Activated CD8-positive, alpha-beta T cell treated with anti-CD3 and anti-CD28 coated beads for 36 hours (primary cell): ENCODE measurements at regions not wholly inside any gene's neighbourhood (a gene's known extent, or its start where the extent isn't known, plus 50 kb on each side); places are given as distances from the start of the nearest gene placed in this dataset.
A peak's percentile ranks its signal among the peaks of the same experiment; 100 is the strongest.
"Not testable (repeated sequence)": the region's sequence is repeated elsewhere in the genome, so short reads cannot be mapped to it uniquely, and the experiment has no call there.

Experiments
- ATAC-seq: fragments of 200-7000 bp; cut with Tn5 transposase; one replicate; pipeline ENCODE4 v1.10.0; 2021; ENCODE audit warnings: mild to moderate bottlenecking, moderate library complexity
- CTCF ChIA-PET: fragments of 350-600 bp; sonication (Branson Sonifier 250); formaldehyde crosslinking; loops from one replicate; lab custom pipeline; 2021; ENCODE audit warnings: antibody characterized with exemption; lab: Charles Lee
- POLR2A ChIA-PET: fragments of 350-600 bp; sonication (Branson Sonifier 250); formaldehyde crosslinking; loops from one replicate; lab custom pipeline; 2021; ENCODE audit warnings: antibody characterized with exemption; lab: Charles Lee
- DNase-seq: peaks from one replicate; pipeline ENCODE4 v3.0.0-alpha.2; 2020
- H3K27ac Mint-ChIP-seq: one replicate; pipeline ENCODE4 v1.8.0; 2021; ENCODE audit warnings: mild to moderate bottlenecking, mixed read lengths
- H3K27me3 Mint-ChIP-seq: one replicate; pipeline ENCODE4 v1.8.0; 2021; ENCODE audit warnings: mixed read lengths
- H3K36me3 Mint-ChIP-seq: one replicate; pipeline ENCODE4 v1.8.0; 2021; ENCODE audit warnings: low read depth, mixed read lengths
- H3K4me1 Mint-ChIP-seq: one replicate; pipeline ENCODE4 v1.8.0; 2021; ENCODE audit warnings: low read depth, mixed read lengths
- H3K4me3 Mint-ChIP-seq: one replicate; pipeline ENCODE4 v1.8.0; 2021; ENCODE audit warnings: mild to moderate bottlenecking, moderate library complexity, mixed read lengths
- H3K9me3 Mint-ChIP-seq: one replicate; pipeline ENCODE4 v1.8.0; 2021; ENCODE audit warnings: mixed read lengths
- intact Hi-C: fragments of 100-400 bp; cut with micrococcal nuclease; formaldehyde crosslinking; loops from one replicate; pipeline ENCODE4 v1.10.0; 2022
- TF ChIP-seq, protein P1 (sequence below): fragments of 200-600 bp; IDR thresholded peaks from one replicate; pipeline ENCODE4 v1.8.0; 2022; ENCODE audit warnings: antibody characterized with exemption, mild to moderate bottlenecking

DNA sequence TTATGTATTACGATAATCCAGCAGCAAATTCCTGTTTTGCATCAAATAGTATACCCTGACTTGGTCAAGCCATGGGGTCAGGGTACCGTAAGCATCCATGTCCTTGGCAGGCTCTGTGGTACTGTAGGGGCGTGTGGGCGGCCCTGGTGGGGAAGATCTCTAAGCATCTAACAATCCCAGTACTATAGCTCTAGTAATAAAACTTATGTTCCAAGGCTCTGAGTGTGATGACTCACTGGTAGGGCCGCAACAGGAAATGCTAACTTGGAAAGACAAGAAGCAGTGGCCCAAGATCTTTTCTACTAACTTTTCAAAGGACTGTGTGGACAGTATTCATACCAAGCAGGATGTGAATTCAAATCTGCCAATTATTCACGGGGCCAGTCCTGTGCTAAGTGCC is 63.8 kb downstream of the CLEC18A start:
- H3K4me3 Mint-ChIP-seq, DNase-seq, ATAC-seq, H3K27ac Mint-ChIP-seq, H3K9me3 Mint-ChIP-seq, POLR2A ChIA-PET, H3K27me3 Mint-ChIP-seq, intact Hi-C loops, H3K36me3 Mint-ChIP-seq, CTCF ChIA-PET, H3K4me1 Mint-ChIP-seq: not testable (repeated sequence)

DNA sequence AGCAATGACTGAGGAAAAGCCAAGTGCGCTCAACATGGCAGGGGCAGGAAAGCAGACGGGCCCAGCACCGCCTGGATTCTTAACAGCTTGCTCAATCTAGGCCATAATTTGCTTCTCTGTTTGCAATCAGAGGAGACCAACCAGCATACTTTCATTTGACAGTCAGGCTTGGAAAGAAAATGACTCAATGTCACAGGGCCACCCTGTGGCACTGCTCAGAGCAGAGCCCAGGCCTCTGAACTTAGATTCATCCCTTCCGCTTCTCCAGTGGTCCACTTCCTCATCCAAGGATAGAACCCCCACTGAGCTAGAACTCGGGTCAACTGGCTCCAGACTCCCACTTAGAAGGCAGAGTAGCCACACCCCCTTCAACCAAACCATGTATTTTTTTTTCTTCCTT is 65.6 kb downstream of the CLEC18A start:
- H3K27me3 Mint-ChIP-seq, intact Hi-C loops, H3K9me3 Mint-ChIP-seq, H3K27ac Mint-ChIP-seq, DNase-seq, H3K4me3 Mint-ChIP-seq, H3K4me1 Mint-ChIP-seq, ATAC-seq, CTCF ChIA-PET, POLR2A ChIA-PET: not testable (repeated sequence)
- H3K36me3 Mint-ChIP-seq, result peaks cover 10% of the 10 kb centered on the region

DNA sequence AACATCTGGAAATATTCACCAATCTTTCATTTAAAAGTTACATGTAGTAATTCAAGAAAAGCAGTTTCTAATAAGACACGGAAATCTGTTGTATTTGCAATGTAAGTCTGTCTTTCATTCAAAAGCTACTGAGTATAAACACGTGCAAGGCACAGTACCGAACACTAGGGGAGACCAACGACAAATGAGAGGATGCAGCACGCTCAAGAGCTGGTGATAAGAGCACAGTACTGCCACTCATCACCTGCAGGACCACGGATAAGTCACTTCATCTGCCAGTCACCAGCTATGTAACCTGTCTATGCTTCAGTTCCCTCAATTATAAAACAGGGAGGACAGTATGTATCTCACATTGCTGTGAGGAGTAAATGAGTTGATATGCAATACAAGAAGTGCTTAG is 67.1 kb downstream of the CLEC18A start:
- H3K36me3 Mint-ChIP-seq, result peaks cover 10% of the 10 kb centered on the region
- CTCF ChIA-PET, result no interaction called here
- no peaks in the 10 kb centered on the region for H3K4me1 Mint-ChIP-seq
- no peak overlapping the region for H3K27ac Mint-ChIP-seq
- peak; percentile 100 for ATAC-seq
- H3K27me3 Mint-ChIP-seq, result no peaks in the 10 kb centered on the region
- no peaks in the 10 kb centered on the region for H3K9me3 Mint-ChIP-seq
- TF ChIP-seq, protein P1, sequence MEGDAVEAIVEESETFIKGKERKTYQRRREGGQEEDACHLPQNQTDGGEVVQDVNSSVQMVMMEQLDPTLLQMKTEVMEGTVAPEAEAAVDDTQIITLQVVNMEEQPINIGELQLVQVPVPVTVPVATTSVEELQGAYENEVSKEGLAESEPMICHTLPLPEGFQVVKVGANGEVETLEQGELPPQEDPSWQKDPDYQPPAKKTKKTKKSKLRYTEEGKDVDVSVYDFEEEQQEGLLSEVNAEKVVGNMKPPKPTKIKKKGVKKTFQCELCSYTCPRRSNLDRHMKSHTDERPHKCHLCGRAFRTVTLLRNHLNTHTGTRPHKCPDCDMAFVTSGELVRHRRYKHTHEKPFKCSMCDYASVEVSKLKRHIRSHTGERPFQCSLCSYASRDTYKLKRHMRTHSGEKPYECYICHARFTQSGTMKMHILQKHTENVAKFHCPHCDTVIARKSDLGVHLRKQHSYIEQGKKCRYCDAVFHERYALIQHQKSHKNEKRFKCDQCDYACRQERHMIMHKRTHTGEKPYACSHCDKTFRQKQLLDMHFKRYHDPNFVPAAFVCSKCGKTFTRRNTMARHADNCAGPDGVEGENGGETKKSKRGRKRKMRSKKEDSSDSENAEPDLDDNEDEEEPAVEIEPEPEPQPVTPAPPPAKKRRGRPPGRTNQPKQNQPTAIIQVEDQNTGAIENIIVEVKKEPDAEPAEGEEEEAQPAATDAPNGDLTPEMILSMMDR, result peak; percentile 27
- H3K4me3 Mint-ChIP-seq, result no peak overlapping the region
- intact Hi-C loops, result no loop called here
- POLR2A ChIA-PET, result interaction anchor here (0.6 kb wide), 1 partner anchor 662 kb away, joined by 3 read pairs; no protein-coding TSS in a partner anchor
- DNase-seq, result peak; percentile 62

DNA sequence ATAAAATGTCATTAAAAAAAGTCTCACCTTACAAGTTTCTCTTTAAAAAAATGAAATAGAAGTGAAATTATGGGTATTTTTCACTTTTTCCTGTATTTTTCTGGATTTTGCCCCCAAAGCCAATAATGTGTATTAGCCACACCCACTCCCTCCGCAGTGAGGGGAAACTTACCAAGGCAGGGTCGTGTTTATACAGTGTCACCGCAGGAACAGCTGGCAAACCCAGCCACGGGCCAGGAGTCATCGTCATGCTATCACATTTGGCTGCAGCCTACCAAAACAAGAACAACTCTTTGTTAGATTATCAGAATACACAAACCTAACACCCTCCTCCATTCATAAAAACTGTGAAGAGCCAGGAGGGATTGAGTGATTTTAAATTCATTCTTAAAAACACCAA is 72.1 kb downstream of the CLEC18A start:
- H3K4me3 Mint-ChIP-seq, ATAC-seq, H3K27me3 Mint-ChIP-seq, POLR2A ChIA-PET, H3K27ac Mint-ChIP-seq, DNase-seq, H3K9me3 Mint-ChIP-seq, CTCF ChIA-PET, intact Hi-C loops: not testable (repeated sequence)
- Mint-ChIP-seq H3K36me3 (peaks cover 23% of the 10 kb centered on the region), H3K4me1 (peaks cover 16% of the 10 kb centered on the region)

DNA sequence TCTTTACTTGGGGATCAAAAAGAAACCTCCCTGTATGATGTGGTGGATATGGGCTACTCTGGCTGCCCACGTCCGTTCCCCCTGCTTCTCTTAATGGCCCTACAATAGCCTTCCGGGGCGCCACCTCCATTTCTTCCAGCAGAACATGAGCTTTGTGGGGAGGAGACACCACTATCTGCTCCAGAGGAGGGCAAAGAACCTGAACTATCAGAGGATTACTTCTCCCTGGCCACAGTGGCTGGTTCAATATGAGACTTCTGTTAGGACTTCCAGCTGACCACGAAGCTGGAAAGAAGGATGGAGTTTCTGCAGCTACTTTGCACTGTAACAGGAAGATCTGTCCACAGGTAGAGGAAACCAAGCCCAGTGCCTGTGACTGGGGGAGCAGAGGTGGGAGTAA is 72.8 kb downstream of the CLEC18A start:
- H3K27me3 Mint-ChIP-seq, intact Hi-C loops, H3K4me3 Mint-ChIP-seq, DNase-seq, H3K9me3 Mint-ChIP-seq, POLR2A ChIA-PET, H3K27ac Mint-ChIP-seq, CTCF ChIA-PET, ATAC-seq: not testable (repeated sequence)
- peaks cover 16% of the 10 kb centered on the region for H3K4me1 Mint-ChIP-seq
- peaks cover 23% of the 10 kb centered on the region for H3K36me3 Mint-ChIP-seq

DNA sequence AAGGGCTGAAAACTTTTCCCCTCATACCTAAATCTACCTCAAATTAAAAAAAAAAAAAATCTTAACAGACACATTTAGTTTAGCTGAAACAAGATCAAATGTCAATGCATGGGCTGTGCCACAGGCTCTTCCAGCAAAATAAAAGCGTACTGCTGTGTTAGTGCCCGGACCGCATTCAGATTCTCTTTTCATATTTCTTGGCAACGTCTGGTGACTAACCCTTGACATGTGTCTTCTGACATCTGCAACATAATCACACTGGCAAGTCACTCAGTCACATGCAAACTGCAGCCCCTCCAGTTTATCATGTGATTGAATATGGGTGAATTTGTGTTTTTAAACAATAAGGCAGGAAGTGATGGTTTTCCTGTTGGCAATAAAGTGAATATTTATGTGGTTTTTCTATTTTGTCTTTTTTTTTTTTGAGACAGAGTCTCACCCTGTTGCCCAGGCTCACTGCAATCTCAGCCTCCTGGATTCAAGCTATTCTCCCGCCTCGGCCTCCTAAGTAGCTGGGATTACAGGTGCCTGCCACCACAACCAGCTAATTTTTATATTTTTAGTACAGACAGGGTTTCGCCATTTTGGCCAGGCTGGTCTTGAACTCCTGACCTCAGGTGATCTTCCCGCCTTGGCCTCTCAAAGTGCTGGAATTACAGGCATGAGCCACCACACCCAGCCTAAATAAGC is 75.2 kb downstream of the CLEC18A start:
- DNase-seq, result peak; percentile 49
- H3K4me3 Mint-ChIP-seq, intact Hi-C loops, H3K27me3 Mint-ChIP-seq, POLR2A ChIA-PET, CTCF ChIA-PET, H3K9me3 Mint-ChIP-seq: not testable (repeated sequence)
- Mint-ChIP-seq H3K36me3 (peaks cover 21% of the 10 kb centered on the region), H3K4me1 (peaks cover 16% of the 10 kb centered on the region), H3K27ac (peak overlapping the region; percentile 63)
- peak; percentile 95 for ATAC-seq

DNA sequence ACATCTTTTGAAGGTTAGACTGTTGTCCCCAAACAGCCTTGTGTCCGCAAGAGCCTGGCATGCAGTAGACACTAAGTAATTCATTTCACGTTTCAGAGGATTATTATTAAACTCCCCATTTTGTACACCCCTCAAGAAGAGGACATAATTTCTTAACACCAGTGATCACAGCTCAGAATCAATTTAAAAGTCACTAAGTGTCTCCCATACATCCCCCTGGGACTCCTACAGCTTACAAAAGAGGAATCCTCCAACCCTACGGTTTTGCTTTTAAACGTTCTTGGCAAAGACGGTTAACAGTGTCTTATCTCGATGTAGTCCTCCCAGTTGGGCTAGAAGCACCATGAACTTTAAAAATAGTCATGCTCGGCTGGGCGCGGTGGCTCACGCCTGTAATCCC is 81.2 kb upstream of the PDPR start:
- POLR2A ChIA-PET, ATAC-seq, H3K27ac Mint-ChIP-seq, H3K4me1 Mint-ChIP-seq, H3K4me3 Mint-ChIP-seq, H3K36me3 Mint-ChIP-seq, CTCF ChIA-PET, DNase-seq, intact Hi-C loops, H3K27me3 Mint-ChIP-seq, H3K9me3 Mint-ChIP-seq: not testable (repeated sequence)

DNA sequence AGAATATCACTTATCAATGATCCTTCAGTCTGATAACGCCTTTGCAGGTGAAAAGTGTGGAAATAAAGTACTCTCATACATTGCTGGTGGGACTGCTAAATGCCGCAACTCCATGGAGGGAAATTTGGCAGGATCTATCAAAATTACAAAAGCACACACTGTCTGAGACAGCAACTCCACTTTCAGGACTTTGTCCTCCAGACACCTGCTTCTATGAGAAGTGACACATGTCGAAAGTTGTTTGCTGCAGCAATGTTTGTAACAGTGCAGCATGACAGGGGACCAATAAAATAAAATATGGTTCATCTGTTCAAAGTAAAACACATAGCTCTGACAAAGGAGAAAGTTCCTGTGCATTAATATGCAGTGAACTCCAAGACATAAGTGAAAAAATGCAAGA is 76.2 kb upstream of the PDPR start:
- CTCF ChIA-PET, H3K4me1 Mint-ChIP-seq, H3K4me3 Mint-ChIP-seq, POLR2A ChIA-PET, H3K27ac Mint-ChIP-seq, H3K27me3 Mint-ChIP-seq, H3K9me3 Mint-ChIP-seq, intact Hi-C loops, H3K36me3 Mint-ChIP-seq, ATAC-seq, DNase-seq: not testable (repeated sequence)

DNA sequence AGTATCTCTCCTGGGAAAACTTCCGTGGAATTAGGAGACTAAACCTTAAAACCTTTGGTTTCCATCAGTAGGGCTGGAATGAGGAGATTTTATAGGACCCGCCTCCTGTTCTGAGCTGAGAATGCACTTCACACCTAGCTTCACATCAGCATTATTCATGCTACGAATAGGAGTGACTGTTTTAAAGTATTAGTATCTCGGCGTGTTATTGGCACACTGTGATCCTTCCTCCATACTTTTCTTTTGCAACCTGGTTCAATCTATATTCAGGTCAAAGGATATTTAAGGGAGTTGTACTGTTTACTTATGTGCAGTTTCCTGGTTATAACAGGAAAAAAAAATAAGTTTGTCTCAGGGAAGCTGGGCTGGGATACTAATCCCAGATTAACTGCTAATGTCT is 73.6 kb upstream of the PDPR start:
- H3K27me3 Mint-ChIP-seq, POLR2A ChIA-PET, CTCF ChIA-PET, DNase-seq, H3K9me3 Mint-ChIP-seq, H3K4me1 Mint-ChIP-seq, H3K27ac Mint-ChIP-seq, ATAC-seq, H3K4me3 Mint-ChIP-seq, intact Hi-C loops, H3K36me3 Mint-ChIP-seq: not testable (repeated sequence)

DNA sequence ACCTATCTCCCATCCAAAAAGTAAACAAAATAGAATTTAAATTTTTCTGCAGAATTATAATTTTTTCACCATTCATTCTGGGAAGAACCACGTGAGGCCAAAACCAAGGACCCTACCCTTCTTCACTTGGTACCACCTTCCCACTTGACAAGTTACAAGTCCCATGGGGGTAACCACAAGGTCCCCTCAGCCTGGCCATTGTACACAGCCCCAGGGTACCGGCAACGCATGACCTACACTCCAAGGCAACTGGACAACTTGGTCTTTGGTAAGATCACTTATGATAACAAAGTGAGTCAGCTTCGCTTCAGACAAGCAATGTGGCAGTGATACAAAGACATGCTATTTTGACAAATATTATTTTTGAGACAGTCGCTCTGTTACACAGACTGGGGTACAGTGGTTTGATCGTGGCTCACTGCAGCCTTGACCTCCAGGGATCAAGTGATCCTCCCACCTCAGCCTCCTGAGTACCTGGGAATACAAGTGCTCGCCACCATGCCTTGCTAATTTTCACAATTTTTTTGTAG is 70.5 kb upstream of the PDPR start:
- H3K36me3 Mint-ChIP-seq, H3K27me3 Mint-ChIP-seq, POLR2A ChIA-PET, H3K27ac Mint-ChIP-seq, H3K9me3 Mint-ChIP-seq, H3K4me1 Mint-ChIP-seq, ATAC-seq, intact Hi-C loops, CTCF ChIA-PET, DNase-seq, H3K4me3 Mint-ChIP-seq: not testable (repeated sequence)

DNA sequence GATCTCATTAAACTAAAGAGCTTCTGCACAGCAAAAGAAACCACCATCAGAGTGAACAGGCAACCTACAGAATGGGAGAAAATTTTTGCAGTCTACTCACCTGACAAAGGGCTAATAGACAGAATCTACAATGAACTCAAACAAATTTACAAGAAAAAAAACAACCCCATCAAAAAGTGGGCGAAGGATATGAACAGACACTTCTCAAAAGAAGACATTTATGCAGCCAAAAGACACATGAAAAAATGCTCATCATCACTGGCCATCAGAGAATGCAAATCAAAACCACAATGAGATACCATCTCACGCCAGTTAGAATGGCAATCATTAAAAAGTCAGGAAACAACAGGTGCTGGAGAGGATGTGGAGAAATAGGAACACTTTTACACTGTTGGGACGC is 67.6 kb upstream of the PDPR start:
- H3K27me3 Mint-ChIP-seq, intact Hi-C loops, CTCF ChIA-PET, H3K4me3 Mint-ChIP-seq, H3K9me3 Mint-ChIP-seq, ATAC-seq, H3K4me1 Mint-ChIP-seq, H3K36me3 Mint-ChIP-seq, POLR2A ChIA-PET, DNase-seq, H3K27ac Mint-ChIP-seq: not testable (repeated sequence)
